Heart left ventricle (tissue), 13 donors: ENCODE measurements at regions not wholly inside any gene's neighbourhood (a gene's known extent, or its start where the extent isn't known, plus 50 kb on each side); places are given as distances from the start of the nearest gene placed in this dataset.

ENCODE experiments used
- CTCF ChIP-seq, 12 donors: fragments of 200-600 bp; sonication (generic) in 4 of 12; IDR thresholded peaks; one replicate each; pipeline versions ENCODE4 v1.5.0 to v1.8.0; 2018 to 2022; ENCODE audit warnings: antibody characterized with exemption in 12 of 12, mild to moderate bottlenecking in 5 of 12
- POLR2A ChIP-seq, 2 donors: fragments of 450-650 bp; IDR thresholded peaks; one replicate each; pipeline ENCODE4 v1.6.1; 2017; ENCODE audit warnings: antibody characterized with exemption in 2 of 2, mild to moderate bottlenecking in 2 of 2, moderate library complexity in 2 of 2
- donor health status: ischemic (EF 13 %, LVEDD 7.1; RV severe dilation, severe dysfunction).
- donor health status: DM: no; HTN: yes; CAD: no.
- donor health status: DM: no; HTN: no; CAD: no.
- donor health status: ischemic (EF 25% LVEDD 6.9; RV normal size, moderate dysfunction).
- donor health status: ischemic (EF 25% LVEDD 5.7; RV mildly dilated, moderate dysfunction).
- donor health status: ischemic (EF 35%, LVEDD 5.7; RV mildly dilated, moderate dysfunction).
- donor health status: nonischemic (EF 11% LVEDD 7.7; RV severe dilation, severe dysfunction).
- donor health status: DM: yes; HTN: yes; CAD: no.
- donor health status: PGD.
- donor health status: ischemic (EF 29% LVEDD 5.4; RV normal size, mild dysfunction).
- donor health status: nonischemic (EF 23%, LVEDD 6.1; RV moderate dilation, normal function).

DNA sequence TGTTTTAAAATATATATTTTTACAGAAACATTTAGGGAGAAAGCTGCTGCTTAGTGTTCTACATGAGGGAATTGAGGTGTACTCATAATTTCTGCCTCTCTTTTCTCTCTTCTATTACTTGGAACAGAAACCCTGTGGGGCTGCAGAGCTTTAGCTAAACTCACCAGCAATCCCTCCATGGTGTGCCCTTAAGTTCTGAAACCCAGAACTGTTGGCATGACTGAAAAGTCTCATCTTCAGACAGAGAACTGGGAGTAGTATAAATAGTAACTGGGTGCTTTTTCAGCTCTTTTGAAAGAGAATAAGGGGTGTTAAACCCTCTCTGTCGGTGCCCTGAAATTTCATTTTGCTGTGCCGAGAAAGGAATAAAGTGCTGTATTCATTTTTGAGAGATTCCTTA, 294.9 kb upstream of the BOD1L1 start:
- no peak for TF ChIP-seq CTCF (IDR thresholded peaks at IDR 0.05)
- TF ChIP-seq POLR2A (IDR thresholded peaks at IDR 0.05): no peak
